AG04449 (cell line): ENCODE measurements at regions not wholly inside any gene's neighbourhood (a gene's known extent, or its start where the extent isn't known, plus 50 kb on each side); places are given as distances from the start of the nearest gene placed in this dataset.
A peak's percentile ranks its signal among the peaks of the same experiment; 100 is the strongest.

Experiments used
- CTCF ChIA-PET: fragments of 350-600 bp; formaldehyde crosslinking; extraction: SDS; loops from one replicate; lab custom pipeline; 2021; ENCODE audit warnings: antibody characterized with exemption; lab: Yijun Ruan, JAX
- POLR2A ChIA-PET: fragments of 400-600, 350-600 bp; formaldehyde crosslinking; extraction: SDS; loops from one replicate; lab custom pipeline; 2020; ENCODE audit warnings: antibody characterized with exemption, inconsistent platforms; lab: Yijun Ruan, JAX
- DNase-seq: peaks from one replicate; pipeline ENCODE4 v3.0.0-alpha.2; 2010; ENCODE audit warnings: low read depth, low spot score
- H3K4me3 ChIP-seq: 2 replicates; pipeline ENCODE4 v1.5.1; 2011; ENCODE audit warnings: low read depth, mild to moderate bottlenecking, control low read depth, low read length
- TF ChIP-seq, protein P1 (sequence below): IDR thresholded peaks from one replicate; pipeline ENCODE4 v1.5.1; 2011; ENCODE audit warnings: mild to moderate bottlenecking, moderate library complexity, low read length, control low read depth, inconsistent platforms; ENCODE audit not compliant: insufficient read depth; ENCODE audit errors: missing control alignments

DNA sequence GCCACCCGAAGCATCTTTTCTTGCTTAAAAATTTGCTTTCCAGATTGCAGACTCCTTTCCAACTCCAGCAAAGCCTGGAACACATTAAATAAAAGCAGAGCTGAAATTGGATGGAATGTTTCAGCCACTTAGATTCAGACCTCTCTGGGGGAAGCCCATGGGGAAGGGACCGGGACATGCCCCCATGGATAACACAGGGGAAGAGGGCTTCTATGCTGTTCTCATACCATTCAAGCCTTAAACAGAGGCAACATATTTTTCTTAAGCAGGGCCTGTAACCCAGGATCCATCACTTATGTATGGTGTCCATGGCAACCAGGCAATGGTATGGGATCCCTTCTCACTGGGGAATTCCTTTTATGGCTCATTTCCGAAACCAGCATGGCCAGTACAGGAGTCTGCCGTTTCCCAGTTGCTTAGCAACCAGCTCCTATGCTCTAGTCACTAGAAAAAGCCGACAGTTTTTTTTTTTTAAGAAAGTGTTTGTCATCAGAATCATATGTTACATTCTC is 62.0 kb upstream of the MARCHF10 start:
- TF ChIP-seq, protein P1, sequence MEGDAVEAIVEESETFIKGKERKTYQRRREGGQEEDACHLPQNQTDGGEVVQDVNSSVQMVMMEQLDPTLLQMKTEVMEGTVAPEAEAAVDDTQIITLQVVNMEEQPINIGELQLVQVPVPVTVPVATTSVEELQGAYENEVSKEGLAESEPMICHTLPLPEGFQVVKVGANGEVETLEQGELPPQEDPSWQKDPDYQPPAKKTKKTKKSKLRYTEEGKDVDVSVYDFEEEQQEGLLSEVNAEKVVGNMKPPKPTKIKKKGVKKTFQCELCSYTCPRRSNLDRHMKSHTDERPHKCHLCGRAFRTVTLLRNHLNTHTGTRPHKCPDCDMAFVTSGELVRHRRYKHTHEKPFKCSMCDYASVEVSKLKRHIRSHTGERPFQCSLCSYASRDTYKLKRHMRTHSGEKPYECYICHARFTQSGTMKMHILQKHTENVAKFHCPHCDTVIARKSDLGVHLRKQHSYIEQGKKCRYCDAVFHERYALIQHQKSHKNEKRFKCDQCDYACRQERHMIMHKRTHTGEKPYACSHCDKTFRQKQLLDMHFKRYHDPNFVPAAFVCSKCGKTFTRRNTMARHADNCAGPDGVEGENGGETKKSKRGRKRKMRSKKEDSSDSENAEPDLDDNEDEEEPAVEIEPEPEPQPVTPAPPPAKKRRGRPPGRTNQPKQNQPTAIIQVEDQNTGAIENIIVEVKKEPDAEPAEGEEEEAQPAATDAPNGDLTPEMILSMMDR = no peak
- DNase-seq = peak; percentile 85
- CTCF ChIA-PET = no interaction called here
- POLR2A ChIA-PET = no interaction called here
- H3K4me3 ChIP-seq = no peak overlapping the region

DNA sequence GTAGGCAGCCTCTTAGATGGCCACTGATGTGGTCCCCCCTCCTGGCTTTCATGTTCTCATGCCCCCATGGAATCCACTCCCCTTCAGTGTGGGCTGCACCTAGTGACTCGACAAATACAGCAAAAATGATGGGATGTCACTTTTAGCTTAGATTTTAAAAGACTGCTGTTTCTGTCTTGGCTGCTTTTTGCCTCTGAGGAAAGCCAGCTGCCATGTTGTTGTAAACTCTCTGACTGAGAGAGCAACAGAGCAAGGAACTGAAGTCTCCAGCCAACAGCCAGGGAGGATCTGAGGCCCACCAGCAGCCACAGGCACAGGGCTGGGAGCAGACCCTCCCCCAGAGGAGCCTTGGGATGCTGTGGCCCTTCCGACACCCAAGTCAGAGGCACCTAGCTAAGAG is 60.6 kb upstream of the MARCHF10 start:
- no peak overlapping the region for H3K4me3 ChIP-seq
- POLR2A ChIA-PET = no interaction called here
- TF ChIP-seq, protein P1 = no peak
- no peak for DNase-seq
- CTCF ChIA-PET = no interaction called here

DNA sequence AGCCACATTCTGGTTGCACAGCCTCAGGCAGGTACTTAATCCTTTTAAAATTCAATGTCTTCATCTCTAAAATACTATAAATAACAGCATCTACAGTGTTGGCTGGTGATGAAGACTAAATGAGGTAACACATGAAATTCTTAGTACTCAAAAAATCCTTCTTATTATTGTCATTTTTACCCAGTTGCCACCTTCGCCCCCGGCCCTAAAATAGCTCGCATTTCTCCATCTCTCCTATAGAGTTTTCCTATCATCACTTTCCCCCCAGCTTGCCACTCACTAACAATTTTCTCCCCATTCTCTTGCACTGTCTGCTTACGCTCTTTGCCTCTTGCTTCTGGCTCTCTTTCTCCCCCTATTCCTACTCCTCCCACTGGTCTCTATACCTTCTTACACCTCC is 59.9 kb upstream of the MARCHF10 start:
- DNase-seq = no peak
- POLR2A ChIA-PET = no interaction called here
- CTCF ChIA-PET = no interaction called here
- H3K4me3 ChIP-seq = no peak overlapping the region
- TF ChIP-seq, protein P1 = no peak

DNA sequence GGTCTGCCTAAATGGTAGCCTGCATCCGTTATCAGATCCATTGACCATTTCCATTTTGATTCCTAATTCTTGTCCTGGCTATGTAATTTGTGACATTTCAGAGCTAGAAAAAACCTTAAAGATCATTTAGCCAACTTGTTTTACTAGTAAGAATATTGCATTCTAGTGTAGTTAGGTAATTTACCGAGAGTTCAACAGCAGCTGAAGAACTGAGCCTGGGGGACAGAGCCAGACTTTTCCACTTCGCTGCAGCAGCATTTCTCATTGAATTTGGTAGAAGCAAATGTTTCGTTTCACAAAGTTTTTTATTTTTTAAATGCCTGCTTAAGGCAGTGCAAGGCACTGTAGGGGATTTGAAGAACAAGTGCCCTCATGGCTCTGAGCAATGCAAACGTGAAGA is 59.2 kb upstream of the MARCHF10 start:
- ChIA-PET POLR2A (no interaction called here), CTCF (no interaction called here)
- TF ChIP-seq, protein P1 = no peak
- H3K4me3 ChIP-seq = no peak overlapping the region
- DNase-seq = no peak

DNA sequence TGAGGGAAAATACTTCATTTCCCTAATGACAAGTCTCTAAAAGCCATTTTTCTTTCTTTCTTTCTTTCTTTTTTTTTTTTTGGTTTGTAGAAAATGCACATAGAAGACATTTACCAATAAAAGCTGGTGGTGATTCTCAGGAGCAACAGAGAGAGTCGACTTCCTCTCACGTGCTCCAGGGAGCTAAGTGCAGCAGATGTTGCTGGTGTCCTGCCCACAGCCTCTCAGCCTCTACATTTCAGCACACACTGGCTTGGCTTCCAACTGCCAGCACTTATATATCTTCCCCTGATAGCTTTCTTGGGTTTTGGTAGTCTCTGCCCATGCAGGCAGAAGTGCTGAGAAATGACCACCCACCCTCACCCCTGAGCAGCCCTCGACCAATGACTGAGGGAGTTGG is 58.4 kb upstream of the MARCHF10 start:
- ChIA-PET CTCF (no interaction called here), POLR2A (no interaction called here)
- TF ChIP-seq, protein P1 = no peak
- H3K4me3 ChIP-seq = no peak overlapping the region
- no peak for DNase-seq

DNA sequence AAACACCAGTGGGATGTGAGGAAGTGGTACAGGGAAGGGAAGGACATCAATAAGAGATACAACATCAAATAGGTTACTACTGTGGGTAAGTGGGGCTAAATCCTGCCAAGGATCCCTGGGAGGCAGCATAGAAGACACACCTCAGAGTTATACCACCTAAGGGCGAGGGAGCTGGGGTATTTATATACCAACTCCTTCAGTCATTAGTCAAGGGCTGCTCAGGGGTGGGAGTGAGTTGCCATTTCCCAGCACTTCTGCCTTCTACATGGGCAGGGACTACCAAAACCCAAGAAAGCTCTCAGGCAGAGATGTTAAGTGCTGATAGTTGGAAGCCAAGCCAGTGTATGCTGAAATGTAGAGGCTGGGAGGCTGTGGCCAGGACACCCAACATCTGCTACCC is 57.5 kb upstream of the MARCHF10 start:
- H3K4me3 ChIP-seq = no peak overlapping the region
- ChIA-PET POLR2A (no interaction called here), CTCF (no interaction called here)
- DNase-seq = no peak
- TF ChIP-seq, protein P1 = no peak
